T-helper 1 cell treated with Interleukin-12 subunit alpha and Interleukin-12 subunit beta and Interleukin-4 antibody, amounts not matched to agents 30 μg/mL and 1 μg/mL, for 36 hours (primary cell): ENCODE measurements at regions not wholly inside any gene's neighbourhood (a gene's known extent, or its start where the extent isn't known, plus 50 kb on each side); places are given as distances from the start of the nearest gene placed in this dataset.
"Not testable (repeated sequence)": the region's sequence is repeated elsewhere in the genome, so short reads cannot be mapped to it uniquely, and the experiment has no call there.

Source experiments
- H3K27ac Mint-ChIP-seq: one replicate; pipeline ENCODE4 v1.8.0; 2021; ENCODE audit warnings: mild to moderate bottlenecking, mixed read lengths
- H3K27me3 Mint-ChIP-seq: one replicate; pipeline ENCODE4 v1.8.0; 2021; ENCODE audit warnings: low read depth, mixed read lengths
- H3K36me3 Mint-ChIP-seq: one replicate; pipeline ENCODE4 v1.8.0; 2021; ENCODE audit warnings: low read depth, mixed read lengths
- H3K4me1 Mint-ChIP-seq: one replicate; pipeline ENCODE4 v1.8.0; 2021; ENCODE audit warnings: low read depth, mixed read lengths
- H3K4me3 Mint-ChIP-seq: one replicate; pipeline ENCODE4 v1.8.0; 2021; ENCODE audit warnings: mild to moderate bottlenecking, moderate library complexity, mixed read lengths
- H3K9me3 Mint-ChIP-seq: one replicate; pipeline ENCODE4 v1.8.0; 2021; ENCODE audit warnings: mixed read lengths

DNA sequence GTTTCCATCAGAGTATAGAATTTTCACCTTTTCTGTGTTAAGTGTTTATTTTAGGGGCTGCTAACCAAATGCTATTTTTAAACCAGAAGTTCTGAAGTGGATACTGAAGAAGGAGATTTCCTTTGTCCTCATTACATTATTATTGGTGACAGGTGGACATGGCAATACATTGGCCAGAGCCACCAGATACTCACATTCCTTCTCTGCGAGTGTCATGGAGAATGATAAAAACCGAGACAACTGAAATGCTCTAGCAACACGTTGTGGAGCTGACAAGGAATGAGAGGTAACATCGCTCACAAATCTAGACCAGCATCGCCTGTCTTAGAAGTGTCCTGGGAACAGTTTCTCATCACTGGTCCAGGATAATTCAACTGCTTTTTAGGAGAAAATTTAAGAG is 241.2 kb downstream of the IRS1 start:
- no peaks in the 10 kb centered on the region for H3K9me3 Mint-ChIP-seq
- H3K4me1 Mint-ChIP-seq = no peaks in the 10 kb centered on the region
- no peak overlapping the region for H3K4me3 Mint-ChIP-seq
- H3K27me3 Mint-ChIP-seq = peaks cover 40% of the 10 kb centered on the region
- no peak overlapping the region for H3K27ac Mint-ChIP-seq
- H3K36me3 Mint-ChIP-seq = no peaks in the 10 kb centered on the region

DNA sequence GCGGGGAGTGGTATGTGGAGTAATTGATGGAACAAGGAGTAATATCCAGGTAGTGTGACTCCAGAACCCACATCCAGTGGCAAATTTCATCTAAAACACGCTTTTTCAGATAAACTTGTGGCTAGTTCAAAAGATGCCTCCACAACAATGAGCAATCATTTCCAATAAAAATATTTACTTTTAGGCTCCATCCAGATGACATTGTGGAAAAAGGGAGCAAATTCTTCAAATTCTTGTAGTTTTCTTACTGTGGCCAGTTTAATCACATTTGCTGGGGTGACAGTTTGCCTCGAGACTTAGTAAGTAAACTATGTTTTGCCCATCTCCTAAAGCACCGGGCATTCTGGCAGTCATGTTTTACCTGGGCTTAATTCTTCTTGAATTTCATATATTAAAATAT is 243.6 kb downstream of the IRS1 start:
- Mint-ChIP-seq H3K36me3 (no peaks in the 10 kb centered on the region), H3K4me3 (no peak overlapping the region), H3K4me1 (no peaks in the 10 kb centered on the region), H3K27me3 (peaks cover 42% of the 10 kb centered on the region), H3K27ac (no peak overlapping the region), H3K9me3 (no peaks in the 10 kb centered on the region)

DNA sequence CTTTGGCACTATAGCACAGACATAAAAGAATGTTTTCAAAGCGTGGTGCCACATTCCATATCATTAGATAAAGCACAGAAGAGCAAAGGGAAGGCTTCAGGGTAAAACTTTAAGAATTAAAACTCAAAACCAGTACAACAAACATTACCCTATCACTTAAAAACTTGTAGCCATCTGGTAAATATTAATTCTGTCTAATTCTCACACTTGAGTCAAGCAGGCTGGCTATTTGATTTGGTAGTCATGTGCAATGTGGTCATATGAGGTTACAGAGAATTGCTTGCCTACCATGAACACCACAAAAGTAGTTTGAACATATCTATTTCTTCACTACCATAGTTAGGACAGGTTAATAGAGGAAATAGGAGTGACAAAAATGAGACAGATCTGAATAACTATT is 244.9 kb downstream of the IRS1 start:
- H3K27ac Mint-ChIP-seq = no peak overlapping the region
- H3K9me3 Mint-ChIP-seq = no peaks in the 10 kb centered on the region
- no peaks in the 10 kb centered on the region for H3K36me3 Mint-ChIP-seq
- H3K27me3 Mint-ChIP-seq = peaks cover 37% of the 10 kb centered on the region
- no peaks in the 10 kb centered on the region for H3K4me1 Mint-ChIP-seq
- H3K4me3 Mint-ChIP-seq = no peak overlapping the region

DNA sequence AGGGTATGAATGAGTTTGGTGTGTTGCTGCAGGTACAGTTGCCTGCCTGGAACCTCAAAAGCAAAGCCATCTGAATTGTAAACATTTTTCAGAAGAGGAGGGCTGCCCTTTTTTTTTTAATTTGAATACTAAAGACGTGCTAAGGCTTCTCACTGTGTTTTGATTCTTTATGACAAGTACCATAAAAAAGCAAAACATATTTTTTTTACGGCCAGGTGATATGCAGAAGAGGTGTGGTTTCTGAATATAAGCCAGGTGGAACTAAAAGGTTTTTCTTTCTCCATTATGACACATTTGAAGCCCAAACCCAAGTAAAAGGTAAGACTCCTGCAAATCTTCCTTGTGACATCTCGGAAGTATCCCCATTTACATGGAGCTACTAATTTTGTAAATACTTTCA is 246.3 kb downstream of the IRS1 start:
- H3K27me3 Mint-ChIP-seq = peaks cover 33% of the 10 kb centered on the region
- no peak overlapping the region for H3K27ac Mint-ChIP-seq
- no peaks in the 10 kb centered on the region for H3K36me3 Mint-ChIP-seq
- no peaks in the 10 kb centered on the region for H3K4me1 Mint-ChIP-seq
- no peaks in the 10 kb centered on the region for H3K9me3 Mint-ChIP-seq
- no peak overlapping the region for H3K4me3 Mint-ChIP-seq

DNA sequence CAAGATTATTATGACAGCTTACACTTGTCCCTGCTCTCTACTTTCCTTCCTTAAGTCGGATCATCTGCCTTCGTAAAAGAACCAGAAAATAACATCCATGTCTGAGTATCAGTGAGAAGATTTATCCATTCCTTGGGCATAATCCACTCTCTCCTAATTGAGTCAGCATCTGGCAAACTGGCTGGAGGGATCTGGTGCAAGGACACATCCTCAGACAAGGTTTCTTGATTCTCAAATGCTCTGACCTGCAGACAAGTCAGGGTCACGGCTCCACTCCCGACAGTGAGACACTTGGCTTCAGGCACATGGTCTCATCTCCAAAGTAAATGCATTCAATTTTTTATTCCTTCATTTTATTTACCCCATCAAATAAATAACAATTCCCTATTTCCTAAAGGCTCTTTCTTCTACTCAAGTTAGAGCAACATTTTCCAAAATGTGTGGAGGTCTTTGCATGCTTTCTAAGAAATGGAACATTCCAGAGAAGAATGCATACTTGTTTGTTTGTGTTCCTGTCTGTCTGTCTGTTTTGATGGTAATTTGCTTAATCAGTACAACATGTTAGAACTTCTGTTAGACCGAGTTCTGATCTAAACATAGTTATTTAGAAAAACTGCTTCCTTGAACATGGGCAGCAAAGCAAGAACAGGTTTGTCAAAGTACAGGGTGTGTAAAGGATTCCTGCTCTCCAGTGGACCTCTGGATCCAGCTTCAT is 246.9 kb downstream of the IRS1 start:
- H3K4me1 Mint-ChIP-seq = no peaks in the 10 kb centered on the region
- H3K27me3 Mint-ChIP-seq = peaks cover 33% of the 10 kb centered on the region
- no peak overlapping the region for H3K27ac Mint-ChIP-seq
- H3K9me3 Mint-ChIP-seq = no peaks in the 10 kb centered on the region
- no peaks in the 10 kb centered on the region for H3K36me3 Mint-ChIP-seq
- H3K4me3 Mint-ChIP-seq = no peak overlapping the region

DNA sequence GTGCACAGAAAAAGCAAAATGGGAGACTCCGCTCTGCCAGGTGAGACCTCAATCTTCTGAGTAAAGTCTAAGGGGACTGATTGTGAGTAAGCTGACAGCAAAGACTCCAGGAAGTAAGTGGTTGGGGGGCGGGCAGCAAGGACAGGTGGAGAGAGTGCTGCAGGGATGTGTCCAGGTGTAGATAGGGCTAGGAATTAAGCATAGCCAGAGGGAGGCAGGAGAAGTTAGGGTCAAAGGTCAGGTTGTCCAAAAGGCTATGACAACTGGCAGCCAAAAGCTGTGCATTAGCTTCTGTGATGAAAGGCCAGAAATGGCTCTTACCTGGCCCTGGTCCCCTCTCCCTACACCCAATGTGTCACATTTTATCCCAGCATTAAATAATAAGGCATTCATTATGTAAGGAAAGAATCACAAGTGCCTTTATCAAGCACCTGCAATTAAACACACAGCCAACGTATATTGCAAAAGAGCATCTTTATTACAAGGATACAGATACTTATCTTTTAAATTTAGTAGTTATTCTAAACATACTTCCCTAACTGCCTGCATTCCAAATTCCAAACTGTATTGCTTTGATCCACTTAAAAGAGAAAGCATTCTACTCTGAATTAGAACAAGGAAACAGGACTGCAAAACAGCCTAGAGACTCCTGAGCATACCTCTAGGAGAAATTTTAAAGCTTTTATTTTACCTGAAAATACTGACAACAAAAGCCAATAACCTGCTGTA is 247.9 kb downstream of the IRS1 start:
- Mint-ChIP-seq H3K27me3 (peaks cover 27% of the 10 kb centered on the region), H3K36me3 (no peaks in the 10 kb centered on the region), H3K9me3 (no peaks in the 10 kb centered on the region), H3K27ac (no peak overlapping the region), H3K4me3 (no peak overlapping the region), H3K4me1 (no peaks in the 10 kb centered on the region)

DNA sequence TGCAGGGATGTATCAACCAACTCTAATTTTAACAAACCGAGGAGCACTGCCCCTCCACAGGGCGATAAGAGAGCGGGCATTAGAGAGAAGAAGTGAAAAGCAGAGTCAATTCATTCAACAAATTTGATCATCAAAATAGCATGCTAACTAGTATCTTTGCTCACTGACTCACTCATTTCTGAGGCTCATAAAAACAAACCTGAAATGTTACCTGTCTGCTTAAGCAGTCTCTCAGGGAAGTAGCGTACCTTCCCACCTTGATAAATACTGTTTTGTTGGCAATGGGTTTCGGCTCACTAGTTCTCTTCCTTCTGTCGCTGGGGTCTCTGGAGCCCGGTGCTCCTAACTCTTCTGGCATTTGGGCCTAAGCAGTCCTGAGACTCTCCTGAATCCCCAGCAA is 248.8 kb downstream of the IRS1 start:
- Mint-ChIP-seq H3K27ac (no peak overlapping the region), H3K4me1 (no peaks in the 10 kb centered on the region), H3K9me3 (no peaks in the 10 kb centered on the region)

DNA sequence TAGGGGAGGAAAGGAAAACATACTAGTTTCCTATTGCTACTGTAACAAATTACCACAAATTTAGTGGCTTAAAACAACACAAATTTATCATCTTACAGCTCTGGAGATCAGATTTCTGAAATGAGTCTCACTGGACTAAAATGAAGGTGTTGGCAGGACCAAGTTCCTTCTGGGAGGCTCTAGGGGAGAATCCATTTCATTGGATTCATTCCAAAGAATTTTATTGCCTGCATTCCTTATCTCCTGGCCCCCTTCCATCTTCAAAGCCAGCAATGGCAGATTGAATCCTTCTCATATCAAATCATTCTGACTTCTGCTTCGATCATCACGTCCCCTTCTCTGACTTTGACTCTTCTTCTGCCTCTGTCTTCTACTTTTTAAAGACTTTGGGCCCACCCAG is 250.9 kb downstream of the IRS1 start:
- Mint-ChIP-seq H3K36me3 (no peaks in the 10 kb centered on the region), H3K4me1 (no peaks in the 10 kb centered on the region), H3K9me3 (no peaks in the 10 kb centered on the region), H3K27ac (no peak overlapping the region), H3K4me3 (no peak overlapping the region), H3K27me3 (peaks cover 17% of the 10 kb centered on the region)

More for the DNA sequence above, 248.8 kb downstream of the IRS1 start:
- no peaks in the 10 kb centered on the region for H3K36me3 Mint-ChIP-seq
- H3K27me3 Mint-ChIP-seq = peaks cover 25% of the 10 kb centered on the region
- H3K4me3 Mint-ChIP-seq = no peak overlapping the region

DNA sequence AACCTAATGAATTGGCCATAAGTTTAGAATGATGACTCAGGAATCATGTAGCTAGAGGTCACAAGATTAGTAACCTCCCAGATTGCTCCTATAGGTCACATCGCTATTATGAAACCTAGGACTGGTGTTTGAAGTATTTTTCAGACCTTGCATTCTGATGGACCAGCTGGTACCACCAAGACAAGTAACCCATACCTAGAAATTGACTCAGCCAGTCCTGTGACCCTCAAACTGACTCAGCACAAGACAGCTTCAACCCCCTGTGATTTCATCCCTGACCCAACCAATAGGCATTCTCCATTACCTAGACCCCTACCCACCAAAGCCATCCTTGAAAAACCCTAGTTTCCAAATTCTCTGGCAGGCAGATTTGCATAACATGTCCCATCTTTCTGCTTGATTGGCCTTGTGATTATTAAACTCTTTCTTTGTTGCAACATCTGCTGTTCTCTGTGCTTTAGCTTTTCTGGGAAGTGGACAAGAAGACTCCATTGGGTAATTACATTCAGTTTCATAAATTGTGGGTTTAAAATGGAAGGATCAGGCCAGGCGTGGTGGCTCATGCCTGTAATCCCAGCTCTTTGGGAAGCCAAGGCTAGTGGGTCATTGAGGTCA is 254.9 kb downstream of the IRS1 start:
- Mint-ChIP-seq H3K4me3 (no peak overlapping the region), H3K36me3 (no peaks in the 10 kb centered on the region), H3K27me3 (peaks cover 10% of the 10 kb centered on the region), H3K9me3 (no peaks in the 10 kb centered on the region), H3K27ac (no peak overlapping the region), H3K4me1 (no peaks in the 10 kb centered on the region)

DNA sequence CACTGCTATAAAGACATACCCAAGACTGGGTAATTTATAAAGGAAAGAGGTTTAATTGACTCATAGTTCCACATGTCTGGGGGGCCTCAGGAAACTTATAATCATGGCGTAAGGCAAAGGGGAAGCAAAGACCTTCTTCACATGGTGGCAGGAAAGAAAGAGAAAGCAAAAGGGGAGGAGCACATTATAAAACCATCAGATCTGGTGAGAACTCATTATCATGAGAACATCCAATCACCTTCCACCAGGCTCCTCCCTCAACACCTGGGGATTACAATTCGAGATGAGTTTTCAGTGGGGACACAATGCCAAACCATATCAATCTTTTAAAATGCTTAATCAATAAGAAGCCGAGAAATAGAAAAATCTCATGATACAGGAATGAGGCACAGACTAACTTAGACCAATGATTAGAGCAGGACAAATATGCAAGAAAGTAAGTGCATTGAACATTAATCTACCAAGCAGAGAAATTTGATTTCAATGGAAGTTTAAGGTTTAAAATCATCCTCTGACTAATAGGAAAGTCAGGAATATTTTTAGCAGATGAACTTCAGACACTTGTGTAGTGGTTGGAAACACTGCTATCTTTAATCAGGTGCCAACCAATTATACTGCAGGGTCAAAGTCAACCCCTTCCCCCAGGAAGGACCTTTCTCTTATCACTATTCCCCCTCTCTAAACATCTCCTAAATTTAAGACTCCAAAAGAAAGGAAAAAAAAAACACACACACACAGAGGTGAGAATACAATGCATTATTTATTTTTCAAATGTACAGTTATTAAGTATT is 259.2 kb downstream of the IRS1 start:
- Mint-ChIP-seq H3K36me3 (no peaks in the 10 kb centered on the region), H3K4me1 (no peaks in the 10 kb centered on the region), H3K27me3 (peaks cover 8% of the 10 kb centered on the region), H3K4me3 (no peak overlapping the region), H3K27ac (no peak overlapping the region), H3K9me3 (no peaks in the 10 kb centered on the region)

DNA sequence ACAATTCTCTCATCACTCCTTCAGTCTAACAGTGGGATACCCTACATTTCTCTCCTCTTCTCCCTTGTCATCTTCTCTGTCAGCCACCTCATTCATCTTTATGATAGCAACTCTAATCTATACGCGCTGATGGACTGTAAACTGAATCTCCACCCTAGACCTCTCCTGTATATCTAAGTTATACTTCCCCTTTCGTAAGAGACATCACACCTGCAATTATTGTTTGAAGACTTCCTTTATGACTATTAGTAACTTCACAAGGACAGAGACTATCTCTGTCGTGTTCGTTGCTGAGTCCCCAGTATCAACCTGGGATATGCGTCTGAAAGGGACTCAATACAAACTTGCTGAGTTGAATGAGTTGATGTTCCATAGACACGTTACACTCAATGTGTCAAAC is 263.2 kb downstream of the IRS1 start:
- Mint-ChIP-seq H3K4me1 (no peaks in the 10 kb centered on the region), H3K9me3 (no peaks in the 10 kb centered on the region)

DNA sequence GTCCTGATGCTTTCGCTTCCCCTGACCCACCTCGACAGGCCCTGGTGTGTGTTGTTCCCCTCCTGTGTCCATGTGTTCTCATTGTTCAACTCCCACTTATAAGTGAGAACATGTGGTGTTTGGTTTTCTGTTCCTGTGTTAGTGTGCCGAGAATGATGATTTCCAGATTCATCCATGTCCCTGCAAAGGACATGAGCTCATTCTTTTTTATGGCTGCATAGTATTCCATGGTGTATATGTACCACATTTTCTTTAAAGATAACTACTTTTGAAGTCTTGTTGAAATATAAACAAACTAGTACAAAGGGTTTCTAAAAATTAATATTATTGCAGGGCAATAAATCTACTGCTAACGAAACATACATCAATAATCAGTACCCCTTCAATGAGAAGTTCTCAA is 266.6 kb downstream of the IRS1 start:
- not testable (repeated sequence) for H3K36me3 Mint-ChIP-seq, H3K9me3 Mint-ChIP-seq, H3K27me3 Mint-ChIP-seq, H3K27ac Mint-ChIP-seq, H3K4me1 Mint-ChIP-seq, H3K4me3 Mint-ChIP-seq

More for the DNA sequence above, 263.2 kb downstream of the IRS1 start:
- Mint-ChIP-seq H3K27ac (no peak overlapping the region), H3K36me3 (no peaks in the 10 kb centered on the region), H3K27me3 (peaks cover 8% of the 10 kb centered on the region), H3K4me3 (no peak overlapping the region)

DNA sequence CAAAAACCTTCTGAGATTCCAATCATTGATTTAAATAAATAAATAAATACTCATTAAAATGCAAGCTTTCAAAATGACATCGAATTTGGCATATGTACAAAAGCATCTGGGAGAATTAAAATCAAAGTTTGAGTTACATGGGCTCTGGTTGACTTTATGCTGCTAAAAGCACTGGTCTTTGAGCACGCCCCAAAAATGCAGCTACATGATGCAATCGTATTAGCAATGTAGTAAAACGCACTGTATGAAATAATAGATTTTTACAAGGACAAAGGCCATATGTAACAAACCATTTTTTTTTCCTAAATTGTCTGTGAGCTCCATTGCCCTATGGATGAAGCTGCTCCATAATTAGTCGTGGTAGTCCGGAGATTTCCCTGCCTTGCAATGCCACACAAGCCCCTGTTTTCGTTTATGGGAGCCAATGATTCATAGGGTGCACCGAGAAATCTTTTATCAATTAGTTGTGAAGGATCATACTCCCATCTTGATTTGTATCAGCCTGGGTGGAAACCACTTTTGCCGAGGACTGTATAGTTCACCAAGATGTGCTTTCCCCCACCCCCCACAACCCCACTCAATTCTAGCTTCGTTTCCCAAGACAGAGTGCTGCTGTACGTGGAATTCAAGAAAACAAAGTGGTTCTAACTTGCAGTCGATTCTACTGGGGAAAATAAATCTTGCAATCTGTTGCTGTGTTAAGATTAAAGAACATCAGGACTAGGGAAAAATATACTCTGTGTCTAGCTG is 268.4 kb downstream of the IRS1 start:
- Mint-ChIP-seq H3K27ac (no peak overlapping the region), H3K27me3 (peaks cover 3% of the 10 kb centered on the region), H3K4me1 (no peaks in the 10 kb centered on the region), H3K9me3 (no peaks in the 10 kb centered on the region), H3K36me3 (no peaks in the 10 kb centered on the region), H3K4me3 (no peak overlapping the region)

DNA sequence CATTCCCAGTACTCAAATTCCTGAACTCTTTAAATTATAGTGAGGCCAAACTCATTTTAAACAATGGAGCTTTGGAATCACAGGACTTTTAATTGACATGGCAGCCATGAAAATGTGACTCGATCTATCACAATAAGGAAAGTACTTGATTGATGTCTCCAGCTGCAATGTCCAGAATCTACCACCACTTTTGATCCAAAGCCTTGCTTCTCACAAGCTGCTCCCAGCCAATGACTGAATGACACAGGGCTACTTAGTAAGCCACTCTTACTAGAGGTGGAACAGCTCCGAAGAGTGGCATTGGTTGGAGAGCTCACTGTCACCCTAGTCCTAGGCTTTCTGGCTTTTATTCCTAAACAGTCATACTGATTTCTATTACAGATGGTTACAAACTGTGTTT is 270.1 kb downstream of the IRS1 start:
- Mint-ChIP-seq H3K4me3 (no peak overlapping the region), H3K36me3 (no peaks in the 10 kb centered on the region), H3K27me3 (peaks cover 5% of the 10 kb centered on the region), H3K27ac (no peak overlapping the region), H3K9me3 (no peaks in the 10 kb centered on the region), H3K4me1 (no peaks in the 10 kb centered on the region)
